Neuron (in vitro differentiated cells): ENCODE measurements at regions not wholly inside any gene's neighbourhood (a gene's known extent, or its start where the extent isn't known, plus 50 kb on each side); places are given as distances from the start of the nearest gene placed in this dataset.

Source experiments
- H2AFZ ChIP-seq: one replicate; pipeline ENCODE4 v1.6.1; 2013; ENCODE audit warnings: low read depth, mild to moderate bottlenecking, inconsistent platforms, low read length, moderate library complexity
- H3K27me3 ChIP-seq: one replicate; pipeline ENCODE4 v1.6.1; 2013; ENCODE audit warnings: low read length; ENCODE audit not compliant: insufficient read depth
- H3K36me3 ChIP-seq: one replicate; pipeline ENCODE4 v1.6.1; 2013; ENCODE audit warnings: low read length; ENCODE audit not compliant: insufficient read depth
- H3K4me1 ChIP-seq: one replicate; pipeline ENCODE4 v1.6.1; 2013; ENCODE audit warnings: low read length; ENCODE audit not compliant: insufficient read depth
- H3K4me3 ChIP-seq: 2 replicates; pipeline ENCODE4 v1.5.1; 2013; ENCODE audit warnings: mild to moderate bottlenecking, low read length, moderate library complexity
- H3K9me3 ChIP-seq: one replicate; pipeline ENCODE4 v1.6.1; 2013; ENCODE audit warnings: low read length

- H3K4me3 ChIP-seq, result no peak overlapping the region
- H3K36me3 ChIP-seq, result no peaks in the 10 kb centered on the region
- no peaks in the 10 kb centered on the region for H3K9me3 ChIP-seq
- peaks cover 43% of the 10 kb centered on the region for H3K4me1 ChIP-seq
- H2AFZ ChIP-seq, result no peak overlapping the region
- peaks cover 3% of the 10 kb centered on the region for H3K27me3 ChIP-seq
These were observed 218.1 kb upstream of the S1PR3 start for GRCh38 chr9:88773126-88773525.

DNA sequence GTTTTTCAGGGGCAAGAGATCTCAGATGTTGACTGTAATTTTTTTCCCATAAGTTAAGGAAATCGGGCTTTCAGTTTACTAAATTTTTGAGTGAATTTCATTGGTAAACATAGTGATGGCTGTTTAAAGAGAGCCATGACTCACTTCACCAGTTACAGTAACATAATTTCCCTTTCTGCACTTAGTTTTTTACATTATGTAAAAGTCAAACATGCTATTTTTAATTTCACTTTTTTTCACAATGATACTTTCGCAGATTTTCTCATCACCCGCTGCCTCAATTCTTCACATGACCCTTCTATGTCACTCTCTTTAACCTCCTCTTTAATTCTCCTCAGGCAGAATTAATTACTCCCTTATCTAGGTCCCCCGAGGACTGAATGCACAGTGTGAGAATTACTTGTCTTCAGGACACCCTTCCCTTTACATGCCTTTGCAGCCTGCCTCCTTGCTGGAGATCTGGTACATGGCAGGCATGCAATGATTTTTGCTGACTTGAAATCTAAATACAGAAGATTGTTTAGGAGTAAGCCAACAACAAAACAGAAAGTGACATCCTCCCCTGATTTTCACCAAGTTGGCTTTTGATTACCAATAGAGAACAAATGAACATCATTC, 217.5 kb upstream of the S1PR3 start:
- H3K27me3 ChIP-seq, result peaks cover 3% of the 10 kb centered on the region
- H2AFZ ChIP-seq, result no peak overlapping the region
- H3K4me1 ChIP-seq, result peaks cover 46% of the 10 kb centered on the region
- H3K36me3 ChIP-seq, result no peaks in the 10 kb centered on the region
- H3K4me3 ChIP-seq, result no peak overlapping the region
- H3K9me3 ChIP-seq, result no peaks in the 10 kb centered on the region

DNA sequence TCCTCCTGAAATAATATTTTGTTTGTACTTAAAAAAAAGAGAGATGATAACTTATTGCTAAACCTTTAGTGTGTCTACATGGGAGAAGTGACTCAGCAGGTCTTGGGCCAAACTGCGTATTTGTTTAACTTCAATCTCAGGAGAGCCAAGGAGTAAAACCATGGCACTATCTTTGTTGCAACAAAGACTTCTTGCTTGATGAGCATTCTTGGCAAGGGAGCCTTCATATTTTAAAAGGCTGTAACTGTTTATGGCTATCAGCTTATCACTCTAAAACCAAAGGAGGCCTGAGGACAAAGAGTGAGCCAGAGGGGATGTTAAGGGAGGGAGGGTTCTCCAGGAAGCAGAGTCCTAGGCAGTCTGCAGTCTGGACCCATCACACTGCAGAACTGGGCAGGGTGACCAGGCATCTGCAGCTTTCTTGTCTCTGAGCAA, 216.2 kb upstream of the S1PR3 start:
- Histone ChIP-seq H3K4me1 (peaks cover 46% of the 10 kb centered on the region), H3K4me3 (no peak overlapping the region), H3K9me3 (no peaks in the 10 kb centered on the region), H3K36me3 (no peaks in the 10 kb centered on the region), H3K27me3 (peaks cover 3% of the 10 kb centered on the region), H2AFZ (no peak overlapping the region)

DNA sequence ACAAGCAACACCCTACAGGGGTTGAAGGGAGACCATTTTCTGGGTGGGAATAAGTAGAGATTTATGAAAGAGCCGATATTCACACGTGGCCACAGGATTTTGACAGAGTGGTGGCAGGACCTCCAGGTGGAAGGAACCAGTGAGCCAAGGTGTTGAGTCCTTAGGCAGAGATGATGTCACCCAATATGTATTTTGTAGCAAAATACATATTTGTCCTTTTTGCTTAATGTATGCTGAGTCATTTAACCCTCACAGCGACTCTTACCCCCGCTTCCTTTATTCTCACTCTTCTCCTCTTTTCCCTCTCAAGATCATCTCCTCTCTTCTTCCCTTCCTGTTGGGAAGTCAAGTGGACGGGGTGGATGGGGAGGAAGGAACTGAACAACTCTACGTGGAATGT, 215.7 kb upstream of the S1PR3 start:
- Histone ChIP-seq H3K9me3 (no peaks in the 10 kb centered on the region), H3K27me3 (peaks cover 3% of the 10 kb centered on the region), H3K4me3 (no peak overlapping the region), H2AFZ (no peak overlapping the region), H3K4me1 (peaks cover 46% of the 10 kb centered on the region), H3K36me3 (no peaks in the 10 kb centered on the region)

DNA sequence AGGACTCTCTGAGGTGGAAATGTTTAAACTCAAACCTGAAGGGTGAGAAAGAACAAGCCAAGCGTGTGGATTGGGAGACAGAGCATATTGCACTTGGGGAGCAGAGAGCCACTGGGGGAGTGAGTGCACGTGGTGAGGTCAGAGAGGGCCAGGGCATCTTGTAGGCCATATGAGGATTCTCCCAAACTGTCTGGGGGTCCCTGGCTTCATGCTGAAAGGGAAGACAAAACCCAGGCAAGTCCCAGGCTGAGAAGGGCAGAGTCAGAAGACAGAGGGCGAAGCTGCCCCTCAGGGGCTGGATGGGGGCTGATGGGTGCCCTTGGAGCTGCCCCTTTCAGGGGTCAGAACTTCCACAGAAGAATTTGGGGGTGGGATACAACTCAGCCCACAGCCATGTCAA, 215.3 kb upstream of the S1PR3 start:
- peaks cover 47% of the 10 kb centered on the region for H3K4me1 ChIP-seq

DNA sequence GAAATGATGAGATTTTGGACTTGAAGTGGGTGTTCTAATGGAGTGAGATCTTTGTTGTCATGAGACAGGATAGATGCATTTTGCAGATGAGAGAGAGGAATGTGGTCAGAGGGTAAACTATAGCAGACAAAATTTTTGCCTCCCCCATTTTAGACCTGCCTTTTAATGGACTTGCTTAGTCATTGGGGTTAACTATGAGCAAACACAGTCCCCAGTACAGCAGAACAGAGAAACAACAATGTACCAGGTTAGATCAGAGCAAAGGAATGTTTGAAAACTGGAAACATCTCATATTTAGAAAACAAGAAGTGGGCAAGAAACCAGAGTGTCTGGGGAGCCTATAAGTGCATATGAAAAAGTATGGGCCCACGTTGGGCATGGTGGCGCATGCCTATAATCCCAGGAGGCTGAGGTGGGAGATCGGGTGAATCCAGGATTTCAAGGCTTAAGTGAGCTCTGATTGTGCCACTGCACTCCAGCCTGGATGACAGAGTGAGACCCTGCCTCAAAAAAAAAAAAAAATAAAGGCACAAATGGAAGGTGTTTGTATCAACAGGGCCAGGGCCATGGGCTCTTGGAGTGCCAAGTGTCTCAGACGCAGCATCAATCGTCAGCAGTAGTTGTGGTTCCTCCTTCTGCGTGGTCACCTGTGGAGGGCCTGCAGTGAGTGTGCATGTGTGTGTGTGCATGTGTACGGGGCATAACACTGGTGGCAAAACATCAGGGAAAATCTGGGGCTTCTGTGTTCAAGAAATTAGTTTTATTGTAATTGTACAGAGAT, 214.4 kb upstream of the S1PR3 start:
- H3K27me3 ChIP-seq, result peaks cover 3% of the 10 kb centered on the region
- H3K36me3 ChIP-seq, result no peaks in the 10 kb centered on the region
- H3K4me3 ChIP-seq, result no peak overlapping the region
- H2AFZ ChIP-seq, result no peak overlapping the region
- H3K9me3 ChIP-seq, result no peaks in the 10 kb centered on the region
- H3K4me1 ChIP-seq, result peaks cover 52% of the 10 kb centered on the region

More for the DNA sequence above, 215.3 kb upstream of the S1PR3 start:
- Histone ChIP-seq H3K36me3 (no peaks in the 10 kb centered on the region), H3K9me3 (no peaks in the 10 kb centered on the region), H3K4me3 (no peak overlapping the region), H3K27me3 (peaks cover 3% of the 10 kb centered on the region), H2AFZ (no peak overlapping the region)

GRCh38 chr9:88777498-88778312, 213.6 kb upstream of the S1PR3 start:
- H3K27me3 ChIP-seq, result peaks cover 3% of the 10 kb centered on the region
- H3K36me3 ChIP-seq, result no peaks in the 10 kb centered on the region
- no peak overlapping the region for H2AFZ ChIP-seq
- no peaks in the 10 kb centered on the region for H3K9me3 ChIP-seq
- H3K4me3 ChIP-seq, result no peak overlapping the region
- H3K4me1 ChIP-seq, result peaks cover 60% of the 10 kb centered on the region

DNA sequence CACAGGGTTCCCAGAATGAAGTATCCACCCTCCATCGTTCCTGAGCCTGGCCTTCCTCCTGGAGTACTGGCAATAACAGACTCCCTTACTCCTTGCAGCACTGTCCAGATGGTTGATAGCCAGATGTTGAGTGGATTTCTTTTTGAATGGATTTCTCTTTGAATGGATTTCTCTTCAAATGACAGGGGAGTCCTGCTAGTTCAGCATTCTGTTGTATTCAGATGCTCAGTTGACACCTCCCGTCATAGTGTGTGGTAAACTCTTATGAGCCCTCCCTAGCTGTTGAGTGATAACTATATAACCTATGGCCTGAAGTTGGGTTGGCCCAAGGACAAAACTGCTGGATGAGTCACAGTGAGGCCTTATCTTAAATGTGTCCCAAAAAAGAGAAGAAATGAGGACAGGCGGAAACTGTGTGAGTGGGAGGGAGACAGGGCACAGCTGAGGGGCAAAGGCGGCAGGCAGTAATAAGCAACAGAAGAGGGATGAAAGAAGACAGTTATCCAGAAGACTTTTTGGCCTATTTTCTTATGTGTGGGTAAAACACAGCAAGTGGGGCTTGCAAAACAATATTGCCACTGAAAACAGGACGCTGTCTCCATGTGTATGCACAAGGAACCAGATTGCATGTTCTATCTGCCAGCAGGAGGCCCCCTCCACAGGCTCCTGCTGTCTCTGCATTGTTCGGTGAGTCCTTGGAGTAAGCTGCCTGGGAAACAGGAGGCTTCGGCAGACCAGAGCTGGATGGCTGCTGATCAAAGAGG, 209.5 kb upstream of the S1PR3 start:
- Histone ChIP-seq H3K9me3 (no peaks in the 10 kb centered on the region), H3K36me3 (no peaks in the 10 kb centered on the region), H3K27me3 (no peaks in the 10 kb centered on the region), H3K4me3 (no peak overlapping the region), H3K4me1 (peaks cover 58% of the 10 kb centered on the region), H2AFZ (no peak overlapping the region)

- no peaks in the 10 kb centered on the region for H3K36me3 ChIP-seq
- no peak overlapping the region for H2AFZ ChIP-seq
- peak overlapping the region; percentile 18 for H3K4me3 ChIP-seq
- H3K27me3 ChIP-seq, result no peaks in the 10 kb centered on the region
- H3K9me3 ChIP-seq, result peaks cover under 1% of the 10 kb centered on the region
- H3K4me1 ChIP-seq, result peaks cover 46% of the 10 kb centered on the region
These were observed 208.1 kb upstream of the S1PR3 start for GRCh38 chr9:88782931-88783710.

DNA sequence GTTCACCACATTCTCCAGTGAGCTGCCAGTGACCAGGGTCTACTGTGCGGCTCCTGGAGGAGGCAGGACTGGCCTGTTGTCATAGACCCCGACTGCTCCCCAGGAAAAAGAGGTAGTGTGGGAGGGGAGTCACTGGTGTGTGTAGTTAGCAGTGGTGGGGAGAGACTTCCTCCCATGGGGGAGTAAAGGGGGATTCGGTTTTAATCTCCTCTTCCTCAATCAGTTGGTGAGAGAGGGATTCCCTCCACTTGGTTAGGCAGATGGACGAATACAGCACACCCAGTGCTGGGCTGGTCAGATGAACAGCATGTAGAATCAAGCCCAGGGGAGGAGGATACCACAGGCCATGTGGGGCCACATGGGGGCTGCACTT, 207.6 kb upstream of the S1PR3 start:
- Histone ChIP-seq H3K4me1 (peaks cover 43% of the 10 kb centered on the region), H2AFZ (no peak overlapping the region), H3K4me3 (peak overlapping the region; percentile 18)

GRCh38 chr9:88784960-88785359, 206.3 kb upstream of the S1PR3 start:
- Histone ChIP-seq H3K27me3 (no peaks in the 10 kb centered on the region), H3K36me3 (no peaks in the 10 kb centered on the region), H3K9me3 (peaks cover 3% of the 10 kb centered on the region), H2AFZ (no peak overlapping the region), H3K4me1 (peaks cover 43% of the 10 kb centered on the region), H3K4me3 (no peak overlapping the region)

More for the DNA sequence above, 207.6 kb upstream of the S1PR3 start:
- H3K9me3 ChIP-seq, result peaks cover 2% of the 10 kb centered on the region
- no peaks in the 10 kb centered on the region for H3K27me3 ChIP-seq
- H3K36me3 ChIP-seq, result no peaks in the 10 kb centered on the region
